ENCODE measurements at regions not wholly inside any gene's neighbourhood (a gene's known extent, or its start where the extent isn't known, plus 50 kb on each side); places are given as distances from the start of the nearest gene placed in this dataset.
"Not testable (repeated sequence)": the region's sequence is repeated elsewhere in the genome, so short reads cannot be mapped to it uniquely, and the experiment has no call there.

- DNase-seq (ENCODE audit: low spot score), result no peak
These were observed 97.7 kb upstream of the DOCK9 start for GRCh38 chr13:99075268-99076191.

GRCh38 chr13:99078017-99078771, 100.3 kb upstream of the DOCK9 start:
- DNase-seq (ENCODE audit: low spot score), result no peak

GRCh38 chr13:99080131-99080530, 102.3 kb upstream of the DOCK9 start:
- DNase-seq (ENCODE audit: low spot score), result no peak

- DNase-seq (ENCODE audit: low spot score), result no peak
These were observed 106.1 kb upstream of the DOCK9 start for GRCh38 chr13:99083981-99084380.

GRCh38 chr13:99085139-99085807, 107.4 kb upstream of the DOCK9 start:
- no peak for DNase-seq (ENCODE audit: low spot score)

GRCh38 chr13:99085808-99086266, 108.0 kb upstream of the DOCK9 start:
- no peak for DNase-seq (ENCODE audit: low spot score)

- DNase-seq (ENCODE audit: low spot score), result peak; percentile 47
These were observed 108.6 kb upstream of the DOCK9 start for GRCh38 chr13:99086267-99087097.

GRCh38 chr13:99087098-99087953, 109.5 kb upstream of the DOCK9 start:
- DNase-seq (ENCODE audit: low spot score), result peak; percentile 84

GRCh38 chr13:99087954-99088491, 110.2 kb upstream of the DOCK9 start:
- DNase-seq (ENCODE audit: low spot score), result no peak

GRCh38 chr13:99093997-99094396, 106.7 kb upstream of the UBAC2 start:
- no peak for DNase-seq (ENCODE audit: low spot score)

GRCh38 chr13:99101831-99102230, 98.8 kb upstream of the UBAC2 start:
- not testable (repeated sequence) for DNase-seq (ENCODE audit: low spot score)

GRCh38 chr13:99103536-99103935, 97.1 kb upstream of the UBAC2 start:
- DNase-seq (ENCODE audit: low spot score), result no peak

- DNase-seq (ENCODE audit: low spot score), result no peak
These were observed 96.3 kb upstream of the UBAC2 start for GRCh38 chr13:99104396-99104795.

GRCh38 chr13:99105160-99105559, 95.5 kb upstream of the UBAC2 start:
- DNase-seq (ENCODE audit: low spot score), result no peak

- no peak for DNase-seq (ENCODE audit: low spot score)
These were observed 87.3 kb upstream of the UBAC2 start for GRCh38 chr13:99113351-99113750.

GRCh38 chr13:99118179-99118578, 82.5 kb upstream of the UBAC2 start:
- no peak for DNase-seq (ENCODE audit: low spot score)

GRCh38 chr13:99119656-99120055, 81.0 kb upstream of the UBAC2 start:
- DNase-seq (ENCODE audit: low spot score), result no peak

GRCh38 chr13:99120751-99121150, 79.9 kb upstream of the UBAC2 start:
- no peak for DNase-seq (ENCODE audit: low spot score)

GRCh38 chr13:99122171-99122570, 78.5 kb upstream of the UBAC2 start:
- no peak for DNase-seq (ENCODE audit: low spot score)
